ENCODE measurements at regions not wholly inside any gene's neighbourhood (a gene's known extent, or its start where the extent isn't known, plus 50 kb on each side); places are given as distances from the start of the nearest gene placed in this dataset.

- Histone ChIP-seq H3K27ac (no peak overlapping the region), H4K20me1 (ENCODE audit: low read depth) (no peaks in the 10 kb centered on the region), H3K4me2 (no peak overlapping the region), H3K36me3 (no peaks in the 10 kb centered on the region), H3K9me3 (ENCODE audit: low read depth) (no peaks in the 10 kb centered on the region), H3F3A (ENCODE audit: low read depth) (no peaks in the 10 kb centered on the region), H3K79me2 (ENCODE audit: low read depth) (no peaks in the 10 kb centered on the region), H3K9ac (no peak overlapping the region), H3K4me1 (no peaks in the 10 kb centered on the region), H3K27me3 (no peaks in the 10 kb centered on the region), H2AFZ (replicated peaks) (no peak overlapping the region), H3K4me3 (no peak overlapping the region)
- Mint-ChIP-seq H3K4me3 (no peak overlapping the region), H3K36me3 (no peaks in the 10 kb centered on the region), H3K27me3 (ENCODE audit: insufficient read depth, low read depth) (no peaks in the 10 kb centered on the region), H3K27ac (no peak overlapping the region), H3K9me3 (no peaks in the 10 kb centered on the region), H3K4me1 (no peaks in the 10 kb centered on the region)
- TF ChIP-seq, protein P1, sequence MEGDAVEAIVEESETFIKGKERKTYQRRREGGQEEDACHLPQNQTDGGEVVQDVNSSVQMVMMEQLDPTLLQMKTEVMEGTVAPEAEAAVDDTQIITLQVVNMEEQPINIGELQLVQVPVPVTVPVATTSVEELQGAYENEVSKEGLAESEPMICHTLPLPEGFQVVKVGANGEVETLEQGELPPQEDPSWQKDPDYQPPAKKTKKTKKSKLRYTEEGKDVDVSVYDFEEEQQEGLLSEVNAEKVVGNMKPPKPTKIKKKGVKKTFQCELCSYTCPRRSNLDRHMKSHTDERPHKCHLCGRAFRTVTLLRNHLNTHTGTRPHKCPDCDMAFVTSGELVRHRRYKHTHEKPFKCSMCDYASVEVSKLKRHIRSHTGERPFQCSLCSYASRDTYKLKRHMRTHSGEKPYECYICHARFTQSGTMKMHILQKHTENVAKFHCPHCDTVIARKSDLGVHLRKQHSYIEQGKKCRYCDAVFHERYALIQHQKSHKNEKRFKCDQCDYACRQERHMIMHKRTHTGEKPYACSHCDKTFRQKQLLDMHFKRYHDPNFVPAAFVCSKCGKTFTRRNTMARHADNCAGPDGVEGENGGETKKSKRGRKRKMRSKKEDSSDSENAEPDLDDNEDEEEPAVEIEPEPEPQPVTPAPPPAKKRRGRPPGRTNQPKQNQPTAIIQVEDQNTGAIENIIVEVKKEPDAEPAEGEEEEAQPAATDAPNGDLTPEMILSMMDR (IDR thresholded peaks at IDR 0.05): no peak
- no peak for TF ChIP-seq EZH2phosphoT487 (IDR thresholded peaks at IDR 0.05)
- no peak for DNase-seq (ENCODE audit: low spot score)
Measured at GRCh38 chr7:109336531-109336930, 766.9 kb downstream of the DNAJB9 start.

- Histone ChIP-seq H3K4me1 (no peaks in the 10 kb centered on the region), H3K36me3 (no peaks in the 10 kb centered on the region), H3K9me3 (ENCODE audit: low read depth) (no peaks in the 10 kb centered on the region), H3K27ac (no peak overlapping the region), H3K4me2 (no peak overlapping the region), H3K79me2 (ENCODE audit: low read depth) (no peaks in the 10 kb centered on the region), H3K4me3 (no peak overlapping the region), H3K27me3 (no peaks in the 10 kb centered on the region), H3K9ac (no peak overlapping the region), H2AFZ (replicated peaks) (no peak overlapping the region), H4K20me1 (ENCODE audit: low read depth) (no peaks in the 10 kb centered on the region), H3F3A (ENCODE audit: low read depth) (no peaks in the 10 kb centered on the region)
- no peaks in the 10 kb centered on the region for H3K9me3 Mint-ChIP-seq
- no peaks in the 10 kb centered on the region for H3K36me3 Mint-ChIP-seq
- no peak for DNase-seq (ENCODE audit: low spot score)
- H3K27me3 Mint-ChIP-seq (ENCODE audit: insufficient read depth, low read depth): no peaks in the 10 kb centered on the region
- no peaks in the 10 kb centered on the region for H3K4me1 Mint-ChIP-seq
- no peak for TF ChIP-seq EZH2phosphoT487 (IDR thresholded peaks at IDR 0.05)
- TF ChIP-seq, protein P1 (IDR thresholded peaks at IDR 0.05): no peak
- TF ChIP-seq EZH2 (IDR thresholded peaks at IDR 0.05): no peak
- H3K4me3 Mint-ChIP-seq: no peak overlapping the region
- no peak overlapping the region for H3K27ac Mint-ChIP-seq
Measured at GRCh38 chr7:109343678-109344077, 774.0 kb downstream of the DNAJB9 start.

DNA sequence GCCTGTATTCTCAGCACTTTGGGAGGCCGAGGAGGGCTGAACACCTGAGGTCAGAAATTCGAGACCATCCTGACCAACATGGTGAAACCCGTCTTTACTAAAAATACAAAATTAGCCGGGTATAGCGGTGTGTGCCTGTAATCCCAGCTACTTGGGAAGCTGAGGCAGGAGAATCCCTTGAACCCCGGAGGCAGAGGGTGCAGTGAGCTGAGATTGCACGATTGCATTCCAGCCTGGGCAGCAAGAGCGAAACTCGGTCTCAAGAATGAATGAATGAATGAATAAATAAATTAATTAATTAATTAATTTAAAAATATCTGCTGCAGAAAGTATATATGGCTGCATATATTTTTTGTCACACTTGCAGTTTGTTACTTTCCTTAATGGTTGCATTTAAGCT, 781.8 kb downstream of the DNAJB9 start:
- Histone ChIP-seq H3K27me3 (no peaks in the 10 kb centered on the region), H3K79me2 (ENCODE audit: low read depth) (no peaks in the 10 kb centered on the region), H4K20me1 (ENCODE audit: low read depth) (no peaks in the 10 kb centered on the region), H3K27ac (no peak overlapping the region), H3K4me2 (no peak overlapping the region), H3K9me3 (ENCODE audit: low read depth) (no peaks in the 10 kb centered on the region), H3K36me3 (no peaks in the 10 kb centered on the region), H3K9ac (no peak overlapping the region), H3F3A (ENCODE audit: low read depth) (no peaks in the 10 kb centered on the region), H2AFZ (replicated peaks) (no peak overlapping the region), H3K4me1 (no peaks in the 10 kb centered on the region), H3K4me3 (no peak overlapping the region)
- DNase-seq (ENCODE audit: low spot score): no peak
- Mint-ChIP-seq H3K4me1 (no peaks in the 10 kb centered on the region), H3K9me3 (no peaks in the 10 kb centered on the region), H3K4me3 (no peak overlapping the region), H3K27ac (no peak overlapping the region), H3K36me3 (no peaks in the 10 kb centered on the region), H3K27me3 (ENCODE audit: insufficient read depth, low read depth) (no peaks in the 10 kb centered on the region)
- TF ChIP-seq, protein P1 (IDR thresholded peaks at IDR 0.05): no peak
- no peak for TF ChIP-seq EZH2 (IDR thresholded peaks at IDR 0.05)
- TF ChIP-seq EZH2phosphoT487 (IDR thresholded peaks at IDR 0.05): no peak

DNA sequence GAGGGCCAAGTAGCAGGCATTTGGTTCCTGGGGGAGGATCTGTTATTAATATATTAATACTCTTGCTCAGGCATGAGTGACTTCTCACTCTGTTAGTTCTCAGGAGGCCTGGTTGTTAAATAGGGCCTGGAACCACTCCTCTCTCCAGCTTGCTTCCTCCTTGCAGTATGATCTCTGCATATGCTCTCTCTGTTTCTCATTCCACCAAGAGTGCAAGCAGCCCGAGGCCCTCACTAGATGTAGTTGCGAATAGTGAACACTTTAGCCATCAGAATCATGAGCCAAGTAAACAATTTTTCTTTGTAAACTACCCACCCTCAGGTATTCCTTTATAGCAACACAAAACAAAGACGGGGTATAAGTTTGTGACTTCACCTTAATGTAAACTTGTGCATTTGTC, 784.3 kb downstream of the DNAJB9 start:
- H4K20me1 ChIP-seq (ENCODE audit: low read depth): no peaks in the 10 kb centered on the region
- Mint-ChIP-seq H3K4me1 (no peaks in the 10 kb centered on the region), H3K4me3 (no peak overlapping the region), H3K36me3 (no peaks in the 10 kb centered on the region), H3K27me3 (ENCODE audit: insufficient read depth, low read depth) (no peaks in the 10 kb centered on the region), H3K27ac (peak overlapping the region; percentile 19), H3K9me3 (no peaks in the 10 kb centered on the region)
- no peak overlapping the region for H3K4me3 ChIP-seq
- H3F3A ChIP-seq (ENCODE audit: low read depth): no peaks in the 10 kb centered on the region
- peak overlapping the region; percentile 11 for H3K27ac ChIP-seq
- no peaks in the 10 kb centered on the region for H3K4me1 ChIP-seq
- H3K9me3 ChIP-seq (ENCODE audit: low read depth): no peaks in the 10 kb centered on the region
- H3K27me3 ChIP-seq: no peaks in the 10 kb centered on the region
- TF ChIP-seq EZH2 (IDR thresholded peaks at IDR 0.05) (no peak), EZH2phosphoT487 (IDR thresholded peaks at IDR 0.05) (no peak)
- TF ChIP-seq, protein P1 (IDR thresholded peaks at IDR 0.05): no peak
- H3K4me2 ChIP-seq: no peak overlapping the region
- H3K79me2 ChIP-seq (ENCODE audit: low read depth): no peaks in the 10 kb centered on the region
- no peak overlapping the region for H3K9ac ChIP-seq
- H3K36me3 ChIP-seq: no peaks in the 10 kb centered on the region
- peak overlapping the region; percentile 55 for H2AFZ ChIP-seq (replicated peaks)
- no peak for DNase-seq (ENCODE audit: low spot score)

Measured in neural progenitor cell (in vitro differentiated cells).